GM23338 (cell line): ENCODE measurements at regions not wholly inside any gene's neighbourhood (a gene's known extent, or its start where the extent isn't known, plus 50 kb on each side); places are given as distances from the start of the nearest gene placed in this dataset.

Experiments
- ATAC-seq: fragments of 200-7000 bp; cut with Tn5 transposase; 3 replicates; pipeline ENCODE4 v1.9.1; 2020
- DNase-seq: peaks from one replicate; pipeline ENCODE4 v3.0.0-alpha.2; 2015; ENCODE audit warnings: low spot score
- H2AFZ ChIP-seq: fragments of 200-600 bp; sonication (generic); 2 replicates; pipeline ENCODE4 v1.8.0; 2016; ENCODE audit warnings: antibody characterized with exemption, mild to moderate bottlenecking, moderate library complexity
- H3F3A ChIP-seq: fragments of 200-600 bp; sonication (generic); replicated peaks from 2 replicates; pipeline ENCODE4 v1.8.0; 2017; ENCODE audit warnings: antibody characterized with exemption, mixed run types, low read depth
- H3K27ac ChIP-seq: fragments of 200-600 bp; sonication (generic); 2 replicates; pipeline ENCODE4 v1.6.1; 2016; ENCODE audit warnings: low read depth
- H3K27me3 ChIP-seq: fragments of 200-600 bp; sonication (generic); 2 replicates; pipeline ENCODE4 v1.8.0; 2016; ENCODE audit warnings: mild to moderate bottlenecking, mixed run types, moderate library complexity; ENCODE audit not compliant: insufficient read depth
- H3K36me3 ChIP-seq: fragments of 200-600 bp; sonication (generic); 2 replicates; pipeline ENCODE4 v1.8.0; 2016; ENCODE audit warnings: mild to moderate bottlenecking; ENCODE audit not compliant: insufficient read depth
- H3K4me1 ChIP-seq: fragments of 200-600 bp; sonication (generic); 2 replicates; pipeline ENCODE4 v1.8.0; 2016; ENCODE audit warnings: mild to moderate bottlenecking, moderate library complexity; ENCODE audit not compliant: insufficient read depth
- H3K4me2 ChIP-seq: fragments of 200-600 bp; sonication (generic); 2 replicates; pipeline ENCODE4 v1.7.1; 2017; ENCODE audit warnings: mixed run types
- H3K4me3 ChIP-seq: fragments of 200-600 bp; sonication (generic); 2 replicates; pipeline ENCODE4 v1.6.1; 2016; ENCODE audit warnings: mixed run types
- H3K79me2 ChIP-seq: fragments of 200-600 bp; sonication (generic); replicated peaks from 2 replicates; pipeline ENCODE4 v1.8.0; 2017; ENCODE audit warnings: mild to moderate bottlenecking; ENCODE audit not compliant: insufficient read depth
- H3K9me2 ChIP-seq: fragments of 200-600 bp; sonication (generic); 2 replicates; pipeline ENCODE4 v1.8.0; 2017; ENCODE audit not compliant: insufficient read depth
- H4K20me1 ChIP-seq: fragments of 200-600 bp; sonication (generic); replicated peaks from 2 replicates; pipeline ENCODE4 v1.8.0; 2017; ENCODE audit warnings: mild to moderate bottlenecking; ENCODE audit not compliant: insufficient read depth
- H3K27ac Mint-ChIP-seq: 2 replicates; pipeline ENCODE4 v1.8.0; 2020; ENCODE audit warnings: inconsistent platforms, mild to moderate bottlenecking, moderate library complexity, mixed read lengths
- H3K27me3 Mint-ChIP-seq: 3 replicates; pipeline ENCODE4 v1.8.0; 2022; ENCODE audit warnings: low read depth, mild to moderate bottlenecking, moderate library complexity, mixed read lengths, inconsistent platforms; ENCODE audit not compliant: insufficient read depth, poor library complexity
- H3K36me3 Mint-ChIP-seq: 3 replicates; pipeline ENCODE4 v1.8.0; 2021; ENCODE audit warnings: low read depth, mild to moderate bottlenecking, inconsistent platforms, moderate library complexity, mixed read lengths
- H3K4me1 Mint-ChIP-seq: 3 replicates; pipeline ENCODE4 v1.8.0; 2020; ENCODE audit warnings: mild to moderate bottlenecking, inconsistent platforms, mixed read lengths
- H3K4me3 Mint-ChIP-seq: 3 replicates; pipeline ENCODE4 v1.8.0; 2021; ENCODE audit warnings: moderate library complexity, mild to moderate bottlenecking, inconsistent platforms, mixed read lengths
- H3K9me3 Mint-ChIP-seq: 3 replicates; pipeline ENCODE4 v1.8.0; 2020; ENCODE audit warnings: moderate library complexity, mild to moderate bottlenecking, inconsistent platforms, mixed read lengths
- JUNB ChIP-seq: IDR thresholded peaks from one replicate; pipeline ENCODE4 v1.6.1; 2016; ENCODE audit warnings: antibody characterized with exemption; ENCODE audit not compliant: unreplicated experiment
- NANOG ChIP-seq: IDR thresholded peaks from 2 replicates; pipeline ENCODE4 v1.6.1; 2016; ENCODE audit warnings: antibody characterized with exemption, borderline replicate concordance
- ZNF331 ChIP-seq: fragments of 250-450 bp; sonication (Bioruptor Pico); IDR thresholded peaks from 2 replicates; pipeline ENCODE4 v1.5.0; 2020; ENCODE audit warnings: low read depth, mild to moderate bottlenecking, moderate library complexity
- TF ChIP-seq, protein P1 (sequence below): fragments of 250-450 bp; sonication (Bioruptor Pico); IDR thresholded peaks from 2 replicates; pipeline ENCODE4 v1.5.0; 2020; ENCODE audit warnings: mild to moderate bottlenecking, moderate library complexity
- TF ChIP-seq, protein P2 (sequence below): IDR thresholded peaks from one replicate; pipeline ENCODE4 v1.6.1; 2018; ENCODE audit warnings: antibody characterized with exemption; ENCODE audit not compliant: unreplicated experiment
- TF ChIP-seq, protein P3 (sequence below): IDR thresholded peaks from 2 replicates; pipeline ENCODE4 v1.6.1; 2016; ENCODE audit warnings: antibody characterized with exemption

DNA sequence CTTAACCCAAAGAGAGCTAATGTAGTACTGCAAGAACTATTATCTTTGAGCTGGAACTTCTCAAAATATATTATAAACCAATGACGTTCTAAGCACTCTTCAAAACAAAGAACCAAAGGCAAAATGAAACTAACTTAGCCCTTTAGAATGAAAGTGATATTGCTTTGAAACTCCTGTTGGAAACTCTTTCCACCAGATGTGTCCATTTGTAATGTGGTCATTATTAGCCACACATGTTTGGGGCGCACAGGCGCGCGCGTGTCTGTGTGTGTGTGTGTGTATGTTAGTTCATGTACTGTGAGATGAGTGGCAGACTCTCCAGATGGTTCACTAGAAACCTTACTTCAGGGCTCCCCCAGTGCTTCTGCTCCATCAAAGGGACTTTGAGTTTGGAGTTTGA is 323.4 kb downstream of the BCL11A start:
- no peak for ATAC-seq
- Histone ChIP-seq H3K79me2 (no peaks in the 10 kb centered on the region), H4K20me1 (no peaks in the 10 kb centered on the region), H3F3A (no peaks in the 10 kb centered on the region), H3K4me2 (no peak overlapping the region), H3K4me1 (no peaks in the 10 kb centered on the region), H3K27ac (no peak overlapping the region), H3K9me2 (0 out of 2 replicates have a peak, but pooled peaks cover 7% of the 10 kb centered on the region), H3K4me3 (no peak overlapping the region), H3K36me3 (no peaks in the 10 kb centered on the region), H3K27me3 (no peaks in the 10 kb centered on the region), H2AFZ (no peak overlapping the region)
- no peaks in the 10 kb centered on the region; the same call in 2 of the 3 replicates for H3K36me3 Mint-ChIP-seq
- no peak overlapping the region for H3K4me3 Mint-ChIP-seq
- H3K4me1 Mint-ChIP-seq: no peaks in the 10 kb centered on the region
- TF ChIP-seq, protein P1, sequence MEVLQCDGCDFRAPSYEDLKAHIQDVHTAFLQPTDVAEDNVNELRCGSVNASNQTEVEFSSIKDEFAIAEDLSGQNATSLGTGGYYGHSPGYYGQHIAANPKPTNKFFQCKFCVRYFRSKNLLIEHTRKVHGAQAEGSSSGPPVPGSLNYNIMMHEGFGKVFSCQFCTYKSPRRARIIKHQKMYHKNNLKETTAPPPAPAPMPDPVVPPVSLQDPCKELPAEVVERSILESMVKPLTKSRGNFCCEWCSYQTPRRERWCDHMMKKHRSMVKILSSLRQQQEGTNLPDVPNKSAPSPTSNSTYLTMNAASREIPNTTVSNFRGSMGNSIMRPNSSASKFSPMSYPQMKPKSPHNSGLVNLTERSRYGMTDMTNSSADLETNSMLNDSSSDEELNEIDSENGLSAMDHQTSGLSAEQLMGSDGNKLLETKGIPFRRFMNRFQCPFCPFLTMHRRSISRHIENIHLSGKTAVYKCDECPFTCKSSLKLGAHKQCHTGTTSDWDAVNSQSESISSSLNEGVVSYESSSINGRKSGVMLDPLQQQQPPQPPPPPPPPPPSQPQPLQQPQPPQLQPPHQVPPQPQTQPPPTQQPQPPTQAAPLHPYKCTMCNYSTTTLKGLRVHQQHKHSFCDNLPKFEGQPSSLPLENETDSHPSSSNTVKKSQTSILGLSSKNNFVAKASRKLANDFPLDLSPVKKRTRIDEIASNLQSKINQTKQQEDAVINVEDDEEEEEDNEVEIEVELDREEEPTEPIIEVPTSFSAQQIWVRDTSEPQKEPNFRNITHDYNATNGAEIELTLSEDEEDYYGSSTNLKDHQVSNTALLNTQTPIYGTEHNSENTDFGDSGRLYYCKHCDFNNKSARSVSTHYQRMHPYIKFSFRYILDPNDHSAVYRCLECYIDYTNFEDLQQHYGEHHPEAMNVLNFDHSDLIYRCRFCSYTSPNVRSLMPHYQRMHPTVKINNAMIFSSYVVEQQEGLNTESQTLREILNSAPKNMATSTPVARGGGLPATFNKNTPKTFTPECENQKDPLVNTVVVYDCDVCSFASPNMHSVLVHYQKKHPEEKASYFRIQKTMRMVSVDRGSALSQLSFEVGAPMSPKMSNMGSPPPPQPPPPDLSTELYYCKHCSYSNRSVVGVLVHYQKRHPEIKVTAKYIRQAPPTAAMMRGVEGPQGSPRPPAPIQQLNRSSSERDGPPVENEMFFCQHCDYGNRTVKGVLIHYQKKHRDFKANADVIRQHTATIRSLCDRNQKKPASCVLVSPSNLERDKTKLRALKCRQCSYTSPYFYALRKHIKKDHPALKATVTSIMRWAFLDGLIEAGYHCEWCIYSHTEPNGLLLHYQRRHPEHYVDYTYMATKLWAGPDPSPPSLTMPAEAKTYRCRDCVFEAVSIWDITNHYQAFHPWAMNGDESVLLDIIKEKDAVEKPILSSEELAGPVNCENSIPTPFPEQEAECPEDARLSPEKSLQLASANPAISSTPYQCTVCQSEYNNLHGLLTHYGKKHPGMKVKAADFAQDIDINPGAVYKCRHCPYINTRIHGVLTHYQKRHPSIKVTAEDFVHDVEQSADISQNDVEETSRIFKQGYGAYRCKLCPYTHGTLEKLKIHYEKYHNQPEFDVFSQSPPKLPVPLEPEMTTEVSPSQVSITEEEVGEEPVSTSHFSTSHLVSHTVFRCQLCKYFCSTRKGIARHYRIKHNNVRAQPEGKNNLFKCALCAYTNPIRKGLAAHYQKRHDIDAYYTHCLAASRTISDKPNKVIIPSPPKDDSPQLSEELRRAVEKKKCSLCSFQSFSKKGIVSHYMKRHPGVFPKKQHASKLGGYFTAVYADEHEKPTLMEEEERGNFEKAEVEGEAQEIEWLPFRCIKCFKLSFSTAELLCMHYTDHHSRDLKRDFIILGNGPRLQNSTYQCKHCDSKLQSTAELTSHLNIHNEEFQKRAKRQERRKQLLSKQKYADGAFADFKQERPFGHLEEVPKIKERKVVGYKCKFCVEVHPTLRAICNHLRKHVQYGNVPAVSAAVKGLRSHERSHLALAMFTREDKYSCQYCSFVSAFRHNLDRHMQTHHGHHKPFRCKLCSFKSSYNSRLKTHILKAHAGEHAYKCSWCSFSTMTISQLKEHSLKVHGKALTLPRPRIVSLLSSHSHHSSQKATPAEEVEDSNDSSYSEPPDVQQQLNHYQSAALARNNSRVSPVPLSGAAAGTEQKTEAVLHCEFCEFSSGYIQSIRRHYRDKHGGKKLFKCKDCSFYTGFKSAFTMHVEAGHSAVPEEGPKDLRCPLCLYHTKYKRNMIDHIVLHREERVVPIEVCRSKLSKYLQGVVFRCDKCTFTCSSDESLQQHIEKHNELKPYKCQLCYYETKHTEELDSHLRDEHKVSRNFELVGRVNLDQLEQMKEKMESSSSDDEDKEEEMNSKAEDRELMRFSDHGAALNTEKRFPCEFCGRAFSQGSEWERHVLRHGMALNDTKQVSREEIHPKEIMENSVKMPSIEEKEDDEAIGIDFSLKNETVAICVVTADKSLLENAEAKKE (CRISPR knock-in tag): no peak
- TF ChIP-seq NANOG (no peak), ZNF331 (CRISPR knock-in tag) (no peak), JUNB (no peak)
- TF ChIP-seq, protein P2, sequence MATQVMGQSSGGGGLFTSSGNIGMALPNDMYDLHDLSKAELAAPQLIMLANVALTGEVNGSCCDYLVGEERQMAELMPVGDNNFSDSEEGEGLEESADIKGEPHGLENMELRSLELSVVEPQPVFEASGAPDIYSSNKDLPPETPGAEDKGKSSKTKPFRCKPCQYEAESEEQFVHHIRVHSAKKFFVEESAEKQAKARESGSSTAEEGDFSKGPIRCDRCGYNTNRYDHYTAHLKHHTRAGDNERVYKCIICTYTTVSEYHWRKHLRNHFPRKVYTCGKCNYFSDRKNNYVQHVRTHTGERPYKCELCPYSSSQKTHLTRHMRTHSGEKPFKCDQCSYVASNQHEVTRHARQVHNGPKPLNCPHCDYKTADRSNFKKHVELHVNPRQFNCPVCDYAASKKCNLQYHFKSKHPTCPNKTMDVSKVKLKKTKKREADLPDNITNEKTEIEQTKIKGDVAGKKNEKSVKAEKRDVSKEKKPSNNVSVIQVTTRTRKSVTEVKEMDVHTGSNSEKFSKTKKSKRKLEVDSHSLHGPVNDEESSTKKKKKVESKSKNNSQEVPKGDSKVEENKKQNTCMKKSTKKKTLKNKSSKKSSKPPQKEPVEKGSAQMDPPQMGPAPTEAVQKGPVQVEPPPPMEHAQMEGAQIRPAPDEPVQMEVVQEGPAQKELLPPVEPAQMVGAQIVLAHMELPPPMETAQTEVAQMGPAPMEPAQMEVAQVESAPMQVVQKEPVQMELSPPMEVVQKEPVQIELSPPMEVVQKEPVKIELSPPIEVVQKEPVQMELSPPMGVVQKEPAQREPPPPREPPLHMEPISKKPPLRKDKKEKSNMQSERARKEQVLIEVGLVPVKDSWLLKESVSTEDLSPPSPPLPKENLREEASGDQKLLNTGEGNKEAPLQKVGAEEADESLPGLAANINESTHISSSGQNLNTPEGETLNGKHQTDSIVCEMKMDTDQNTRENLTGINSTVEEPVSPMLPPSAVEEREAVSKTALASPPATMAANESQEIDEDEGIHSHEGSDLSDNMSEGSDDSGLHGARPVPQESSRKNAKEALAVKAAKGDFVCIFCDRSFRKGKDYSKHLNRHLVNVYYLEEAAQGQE: no peak
- TF ChIP-seq, protein P3, sequence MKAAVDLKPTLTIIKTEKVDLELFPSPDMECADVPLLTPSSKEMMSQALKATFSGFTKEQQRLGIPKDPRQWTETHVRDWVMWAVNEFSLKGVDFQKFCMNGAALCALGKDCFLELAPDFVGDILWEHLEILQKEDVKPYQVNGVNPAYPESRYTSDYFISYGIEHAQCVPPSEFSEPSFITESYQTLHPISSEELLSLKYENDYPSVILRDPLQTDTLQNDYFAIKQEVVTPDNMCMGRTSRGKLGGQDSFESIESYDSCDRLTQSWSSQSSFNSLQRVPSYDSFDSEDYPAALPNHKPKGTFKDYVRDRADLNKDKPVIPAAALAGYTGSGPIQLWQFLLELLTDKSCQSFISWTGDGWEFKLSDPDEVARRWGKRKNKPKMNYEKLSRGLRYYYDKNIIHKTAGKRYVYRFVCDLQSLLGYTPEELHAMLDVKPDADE: no peak
- peaks cover 2% of the 10 kb centered on the region for H3K27me3 Mint-ChIP-seq
- no peak overlapping the region for H3K27ac Mint-ChIP-seq
- no peak for DNase-seq
- H3K9me3 Mint-ChIP-seq: peaks cover 17% of the 10 kb centered on the region
